Keratinocyte (primary cell): ENCODE measurements at regions not wholly inside any gene's neighbourhood (a gene's known extent, or its start where the extent isn't known, plus 50 kb on each side); places are given as distances from the start of the nearest gene placed in this dataset.

Experiments
- DNase-seq: peaks from one replicate; pipeline ENCODE4 v3.0.0-alpha.2; 2011; ENCODE audit warnings: low read depth, missing footprints, low spot score
- FAIRE-seq: peaks from 2 replicates; lab custom pipeline; 2011; peaks lifted over from hg19 to GRCh38; lab: Jason Lieb, UNC
- H2AFZ ChIP-seq: 2 replicates; pipeline ENCODE4 v1.6.0; 2012; ENCODE audit warnings: low read length, control low read depth, inconsistent platforms; ENCODE audit not compliant: control insufficient read depth
- H3K27ac ChIP-seq: 2 replicates; pipeline ENCODE4 v1.5.1; 2011; ENCODE audit warnings: low read length; ENCODE audit not compliant: control insufficient read depth, insufficient read depth
- H3K27me3 ChIP-seq: 3 replicates; pipeline ENCODE4 v1.6.0; 2011; ENCODE audit warnings: low read length; ENCODE audit not compliant: control insufficient read depth, insufficient read depth; ENCODE audit errors: extremely low read depth
- H3K36me3 ChIP-seq, 2 experiments: 2 replicates in 1 of 2; 3 replicates in 1 of 2; pipeline ENCODE4 v1.5.1; 2011; ENCODE audit warnings: low read length in 2 of 2, mild to moderate bottlenecking in 1 of 2; ENCODE audit not compliant: control insufficient read depth in 2 of 2, insufficient read depth in 2 of 2; ENCODE audit errors: extremely low read depth in 1 of 2
- H3K4me1 ChIP-seq: 3 replicates; pipeline ENCODE4 v1.5.1; 2011; ENCODE audit warnings: low read length; ENCODE audit not compliant: control insufficient read depth, insufficient read depth; ENCODE audit errors: extremely low read depth
- H3K4me2 ChIP-seq: 3 replicates; pipeline ENCODE4 v1.6.0; 2011; ENCODE audit warnings: low read depth, low read length; ENCODE audit not compliant: control insufficient read depth, insufficient read depth; ENCODE audit errors: extremely low read depth
- H3K4me3 ChIP-seq, 3 experiments: fragments of 200-600 bp in 1 of 3; sonication (generic) in 1 of 3; 2 replicates in 2 of 3; 3 replicates in 1 of 3; pipeline ENCODE4 v1.5.1; 2011 to 2016; ENCODE audit warnings: low read length in 3 of 3, mild to moderate bottlenecking in 3 of 3, control low read depth in 2 of 3, inconsistent platforms in 1 of 3, low read depth in 1 of 3, mixed read lengths in 1 of 3, mixed run types in 1 of 3, moderate library complexity in 1 of 3; ENCODE audit not compliant: control insufficient read depth in 2 of 3, insufficient read depth in 2 of 3; ENCODE audit errors: extremely low read depth in 1 of 3
- H3K79me2 ChIP-seq: 2 replicates; pipeline ENCODE4 v1.6.0; 2012; ENCODE audit warnings: low read length; ENCODE audit not compliant: control insufficient read depth, insufficient read depth
- H3K9ac ChIP-seq: 3 replicates; pipeline ENCODE4 v1.6.0; 2011; ENCODE audit warnings: low read length; ENCODE audit not compliant: control insufficient read depth, insufficient read depth; ENCODE audit errors: extremely low read depth
- H3K9me1 ChIP-seq: 3 replicates; pipeline ENCODE4 v1.6.0; 2011; ENCODE audit warnings: low read length; ENCODE audit not compliant: control insufficient read depth, insufficient read depth; ENCODE audit errors: extremely low read depth
- H3K9me3 ChIP-seq: 2 replicates; pipeline ENCODE4 v1.5.1; 2012; ENCODE audit warnings: low read depth, low read length; ENCODE audit not compliant: control insufficient read depth
- H4K20me1 ChIP-seq: 3 replicates; pipeline ENCODE4 v1.6.0; 2011; ENCODE audit warnings: low read length; ENCODE audit not compliant: control insufficient read depth, insufficient read depth; ENCODE audit errors: extremely low read depth
- CTCF ChIP-seq, 3 experiments: IDR thresholded peaks in 1 of 3; conservative IDR thresholded peaks in 1 of 3; optimal IDR thresholded peaks in 1 of 3; 2 replicates in 2 of 3; 3 replicates in 1 of 3; pipeline versions ENCODE3 to v1.5.1; 2011; ENCODE audit warnings: low read length in 3 of 3, mild to moderate bottlenecking in 3 of 3, moderate library complexity in 2 of 3, control low read depth in 1 of 3, inconsistent platforms in 1 of 3; ENCODE audit not compliant: insufficient read depth in 2 of 3; ENCODE audit errors: extremely low read depth in 1 of 3
- EZH2 ChIP-seq: IDR thresholded peaks from one replicate; pipeline ENCODE4 v1.6.1; 2012; ENCODE audit warnings: inconsistent platforms, mild to moderate bottlenecking, low read length, moderate library complexity
- dilution Hi-C: fragments of 300-500 bp; cut with MboI; formaldehyde crosslinking; loops from one replicate; pipeline ENCODE4 v1.7.0; 2020; ENCODE audit warnings: low sequenced_read_pairs; ENCODE audit not compliant: extremely low pct_ligation_motif_present

GRCh38 chr4:32950866-32951265 is 2230.7 kb downstream of the PCDH7 start:
- Histone ChIP-seq H4K20me1 (no peaks in the 10 kb centered on the region), H3K27me3 (no peaks in the 10 kb centered on the region), H3K9ac (no peak overlapping the region), H3K4me3 (no peak overlapping the region), H3K4me2 (no peak overlapping the region), H3K9me3 (no peaks in the 10 kb centered on the region), H3K4me1 (no peaks in the 10 kb centered on the region), H3K79me2 (no peaks in the 10 kb centered on the region), H2AFZ (no peak overlapping the region), H3K36me3 (no peaks in the 10 kb centered on the region), H3K27ac (no peak overlapping the region), H3K9me1 (no peaks in the 10 kb centered on the region)
- dilution Hi-C loops = no loop called here
- no peak for TF ChIP-seq EZH2
- TF ChIP-seq CTCF (optimal IDR thresholded peaks at IDR 0.05 in 1 of 3, IDR thresholded peaks at IDR 0.05 in 1 of 3, conservative IDR thresholded peaks at IDR 0.05 in 1 of 3; ENCODE audit: extremely low read depth in 1 of 3, insufficient read depth in 2 of 3, low read length in 3 of 3) = no peak
- DNase-seq (no peak), FAIRE-seq (no peak)

GRCh38 chr4:32958586-32958985 is 2238.4 kb downstream of the PCDH7 start:
- no peaks in the 10 kb centered on the region for H3K79me2 ChIP-seq
- no peak overlapping the region for H3K4me3 ChIP-seq
- no peaks in the 10 kb centered on the region for H3K27me3 ChIP-seq
- TF ChIP-seq EZH2 = no peak
- TF ChIP-seq CTCF (optimal IDR thresholded peaks at IDR 0.05 in 1 of 3, IDR thresholded peaks at IDR 0.05 in 1 of 3, conservative IDR thresholded peaks at IDR 0.05 in 1 of 3; ENCODE audit: extremely low read depth in 1 of 3, insufficient read depth in 2 of 3, low read length in 3 of 3) = no peak
- FAIRE-seq = no peak
- no peaks in the 10 kb centered on the region for H3K36me3 ChIP-seq
- dilution Hi-C loops = no loop called here
- H2AFZ ChIP-seq = no peak overlapping the region
- H3K4me2 ChIP-seq = no peak overlapping the region
- no peaks in the 10 kb centered on the region for H3K9me3 ChIP-seq
- DNase-seq = no peak
- H3K9me1 ChIP-seq = no peaks in the 10 kb centered on the region
- H3K9ac ChIP-seq = no peak overlapping the region
- no peak overlapping the region for H3K27ac ChIP-seq
- H4K20me1 ChIP-seq = no peaks in the 10 kb centered on the region
- H3K4me1 ChIP-seq = no peaks in the 10 kb centered on the region
